ENCODE measurements at regions not wholly inside any gene's neighbourhood (a gene's known extent, or its start where the extent isn't known, plus 50 kb on each side); places are given as distances from the start of the nearest gene placed in this dataset.
A peak's percentile ranks its signal among the peaks of the same experiment; 100 is the strongest.
"Not testable (repeated sequence)": the region's sequence is repeated elsewhere in the genome, so short reads cannot be mapped to it uniquely, and the experiment has no call there.

- DNase-seq = not testable (repeated sequence)
These were observed 609.7 kb upstream of the LUZP2 start for GRCh38 chr11:23887122-23887521.

- no peak for DNase-seq
These were observed 603.7 kb upstream of the LUZP2 start for GRCh38 chr11:23893126-23893525.

GRCh38 chr11:23897453-23898286 is 599.2 kb upstream of the LUZP2 start:
- peak; percentile 55 for DNase-seq

GRCh38 chr11:23903044-23903704 is 593.7 kb upstream of the LUZP2 start:
- DNase-seq = peak; percentile 71

GRCh38 chr11:23919455-23919854 is 577.4 kb upstream of the LUZP2 start:
- DNase-seq = no peak

- no peak for DNase-seq
These were observed 573.5 kb upstream of the LUZP2 start for GRCh38 chr11:23923357-23923756.

GRCh38 chr11:23924226-23924625 is 572.6 kb upstream of the LUZP2 start:
- DNase-seq = no peak

- DNase-seq = no peak
These were observed 565.4 kb upstream of the LUZP2 start for GRCh38 chr11:23931443-23931842.

GRCh38 chr11:23932485-23932898 is 564.4 kb upstream of the LUZP2 start:
- DNase-seq = no peak

- no peak for DNase-seq
These were observed 563.1 kb upstream of the LUZP2 start for GRCh38 chr11:23933721-23934120.

- DNase-seq = not testable (repeated sequence)
These were observed 562.1 kb upstream of the LUZP2 start for GRCh38 chr11:23934671-23935270.

- not testable (repeated sequence) for DNase-seq
These were observed 554.6 kb upstream of the LUZP2 start for GRCh38 chr11:23942117-23942815.

- DNase-seq = no peak
These were observed 551.9 kb upstream of the LUZP2 start for GRCh38 chr11:23944923-23945322.

GRCh38 chr11:23947883-23948282 is 549.0 kb upstream of the LUZP2 start:
- DNase-seq = no peak

- DNase-seq = no peak
These were observed 548.0 kb upstream of the LUZP2 start for GRCh38 chr11:23948851-23949250.

- no peak for DNase-seq
These were observed 542.7 kb upstream of the LUZP2 start for GRCh38 chr11:23953951-23954710.

- DNase-seq = no peak
These were observed 542.1 kb upstream of the LUZP2 start for GRCh38 chr11:23954730-23955129.

GRCh38 chr11:23956586-23956985 is 540.3 kb upstream of the LUZP2 start:
- no peak for DNase-seq

- no peak for DNase-seq
These were observed 539.5 kb upstream of the LUZP2 start for GRCh38 chr11:23957314-23957713.

- no peak for DNase-seq
These were observed 537.4 kb upstream of the LUZP2 start for GRCh38 chr11:23959462-23959861.

- DNase-seq = no peak
These were observed 535.1 kb upstream of the LUZP2 start for GRCh38 chr11:23961503-23962338.

- DNase-seq = no peak
These were observed 523.6 kb upstream of the LUZP2 start for GRCh38 chr11:23973244-23973643.

Measured in amniotic stem cell (primary cell).